ENCODE measurements at regions not wholly inside any gene's neighbourhood (a gene's known extent, or its start where the extent isn't known, plus 50 kb on each side); places are given as distances from the start of the nearest gene placed in this dataset.
"Not testable (repeated sequence)": the region's sequence is repeated elsewhere in the genome, so short reads cannot be mapped to it uniquely, and the experiment has no call there.

DNA sequence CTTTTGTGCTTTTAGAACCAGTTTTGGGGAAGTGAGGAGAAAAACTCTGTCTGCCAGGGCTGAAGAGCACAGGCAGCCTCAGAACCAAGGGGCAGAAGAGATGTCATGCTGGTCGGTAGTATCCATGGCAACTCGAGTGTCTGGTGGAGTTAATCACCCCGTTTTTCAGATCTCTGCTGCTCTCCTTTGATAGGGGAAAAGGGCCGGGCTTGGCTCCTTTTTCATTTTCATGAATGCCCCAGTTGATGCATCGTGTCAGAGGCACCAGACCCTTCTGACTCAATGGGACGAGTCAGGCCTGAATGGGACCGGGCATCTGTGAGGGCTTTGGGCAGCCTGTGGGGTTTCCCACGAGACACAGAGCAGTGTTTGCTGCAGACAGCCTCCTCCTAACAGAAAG lies 304.6 kb downstream of the ABCC12 start:
- DNase-seq = no peak

DNA sequence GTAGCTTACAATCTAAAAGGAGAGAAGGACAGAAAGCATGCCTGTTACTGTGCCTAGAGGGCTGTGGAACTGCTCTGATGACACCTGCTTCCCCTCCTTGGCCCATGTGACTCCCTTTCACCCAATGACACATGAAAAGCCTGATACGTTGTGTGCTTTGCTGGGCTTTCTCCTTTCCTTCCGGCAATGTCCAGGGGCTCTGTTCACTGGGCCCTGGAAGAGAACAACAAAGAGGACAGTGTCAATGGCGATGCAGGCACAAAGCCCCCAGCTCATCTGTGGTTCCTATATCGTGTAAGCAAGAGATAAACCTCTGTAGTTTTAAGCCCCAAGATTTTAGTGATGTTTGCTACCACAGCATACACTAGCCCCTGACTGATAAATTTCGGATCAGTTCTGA lies 306.1 kb downstream of the ABCC12 start:
- no peak for DNase-seq

DNA sequence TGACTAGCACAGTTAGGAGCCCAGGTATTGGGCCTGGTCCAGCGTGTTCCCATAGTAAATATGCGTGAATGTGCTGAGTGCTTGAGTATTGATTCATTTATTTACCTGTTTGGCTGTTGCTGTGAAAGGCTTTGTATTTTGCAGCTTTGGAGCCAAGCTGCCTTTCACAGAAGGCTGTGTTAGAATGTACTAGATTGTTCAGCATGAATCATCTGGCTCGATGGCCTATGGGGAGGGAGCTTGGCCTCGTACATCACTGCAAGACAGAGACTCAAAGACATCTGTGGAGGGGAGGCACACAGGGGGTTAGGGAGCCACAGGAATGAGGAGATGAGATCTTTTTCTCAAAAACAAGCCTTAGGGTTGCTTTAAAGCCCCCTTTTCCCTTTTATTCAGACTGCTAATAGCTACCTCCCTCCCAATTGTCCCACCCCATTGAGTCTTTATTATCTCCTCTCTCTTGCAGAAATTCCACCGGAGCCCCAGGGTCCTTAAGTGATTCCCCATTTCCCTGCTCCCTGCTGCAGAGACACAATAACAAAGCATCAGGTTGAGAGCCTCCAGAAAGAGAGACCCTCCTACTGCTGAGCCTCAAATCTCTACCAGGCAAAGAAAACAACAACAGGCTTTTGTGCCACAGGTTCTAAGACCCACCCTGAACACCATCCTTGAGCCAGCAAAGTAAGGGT lies 307.2 kb downstream of the ABCC12 start:
- DNase-seq = no peak

- DNase-seq = no peak
Observed at GRCh38 chr16:47847220-47847970, 308.4 kb downstream of the ABCC12 start.

DNA sequence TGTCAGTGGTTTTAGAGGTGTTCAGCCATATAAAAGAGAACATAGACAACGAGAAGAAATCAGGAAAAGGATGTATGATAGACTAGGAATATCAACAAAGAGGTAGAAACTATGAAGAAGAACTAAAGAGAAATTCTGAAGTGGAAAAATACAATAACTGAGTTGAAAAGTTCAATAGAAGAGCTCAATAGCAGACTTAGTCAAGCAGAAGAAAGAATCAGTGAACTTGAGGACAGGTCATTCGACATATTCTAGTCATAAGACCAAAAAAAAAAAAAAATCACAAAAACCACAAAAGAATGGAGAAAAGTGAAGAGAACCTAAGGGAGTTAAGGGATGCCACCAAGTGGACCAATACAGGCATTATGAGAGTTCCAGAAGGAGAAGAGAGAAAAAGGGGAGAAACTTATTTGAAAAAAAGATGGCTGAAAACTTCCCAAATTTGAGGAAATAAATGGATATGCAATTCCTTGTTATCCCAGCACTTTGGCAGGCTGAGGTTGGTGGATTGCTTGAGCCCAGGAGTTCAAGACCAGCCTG lies 321.2 kb downstream of the ABCC12 start:
- DNase-seq = no peak

- DNase-seq = no peak
Observed at GRCh38 chr16:47833771-47834170, 322.0 kb downstream of the ABCC12 start.

GRCh38 chr16:47829850-47830600 lies 325.8 kb downstream of the ABCC12 start:
- DNase-seq = no peak

- DNase-seq = no peak
Observed at GRCh38 chr16:47826070-47826469, 329.7 kb downstream of the ABCC12 start.

GRCh38 chr16:47817048-47817447 lies 338.7 kb downstream of the ABCC12 start:
- no peak for DNase-seq

GRCh38 chr16:47816511-47816910 lies 339.3 kb downstream of the ABCC12 start:
- DNase-seq = no peak

DNA sequence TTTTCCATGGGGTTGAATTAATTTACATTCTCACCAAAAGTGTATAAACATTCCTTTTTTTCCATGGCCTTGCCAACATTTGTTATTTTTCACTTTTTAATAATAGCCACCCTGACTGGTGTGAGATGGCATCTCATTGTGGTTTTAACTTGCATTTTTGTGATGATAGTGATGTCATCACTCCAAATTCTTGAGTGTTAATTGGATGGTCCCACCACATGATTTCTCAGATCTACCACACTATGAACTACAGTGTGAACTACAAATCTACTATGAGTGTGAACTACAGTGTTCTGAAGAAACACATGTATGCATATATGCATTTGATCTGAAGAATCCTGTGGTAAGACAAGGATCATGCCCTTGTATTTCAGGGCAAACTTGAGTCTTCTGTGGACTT lies 340.1 kb downstream of the ABCC12 start:
- DNase-seq = no peak

GRCh38 chr16:47811758-47812157 lies 344.0 kb downstream of the ABCC12 start:
- not testable (repeated sequence) for DNase-seq

DNA sequence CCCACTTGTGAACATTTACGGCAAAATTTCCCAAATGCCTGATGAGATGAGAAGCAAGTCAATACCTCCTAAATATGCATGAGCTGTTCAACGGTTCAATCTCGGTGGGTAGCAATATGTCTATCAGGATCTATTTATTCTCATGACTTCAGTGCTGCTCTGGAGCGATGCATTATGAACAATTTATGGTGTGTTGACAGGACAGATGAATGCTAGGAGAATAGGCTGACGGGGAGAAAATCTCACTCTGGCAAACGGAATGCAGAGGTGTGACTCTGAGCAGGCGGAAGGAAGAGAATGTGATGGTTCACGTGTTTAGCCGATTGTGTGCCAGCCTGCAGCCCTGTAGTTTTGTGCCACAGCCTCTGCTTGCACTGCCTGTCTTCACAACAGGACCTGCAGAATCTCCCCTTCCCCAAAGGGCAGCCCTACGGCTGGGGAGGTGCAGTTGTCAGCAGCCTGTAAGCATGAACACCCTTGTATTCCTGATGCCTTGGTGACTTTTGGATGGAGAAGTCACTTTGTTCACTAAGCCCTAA lies 345.2 kb downstream of the PHKB start:
- no peak for DNase-seq

DNA sequence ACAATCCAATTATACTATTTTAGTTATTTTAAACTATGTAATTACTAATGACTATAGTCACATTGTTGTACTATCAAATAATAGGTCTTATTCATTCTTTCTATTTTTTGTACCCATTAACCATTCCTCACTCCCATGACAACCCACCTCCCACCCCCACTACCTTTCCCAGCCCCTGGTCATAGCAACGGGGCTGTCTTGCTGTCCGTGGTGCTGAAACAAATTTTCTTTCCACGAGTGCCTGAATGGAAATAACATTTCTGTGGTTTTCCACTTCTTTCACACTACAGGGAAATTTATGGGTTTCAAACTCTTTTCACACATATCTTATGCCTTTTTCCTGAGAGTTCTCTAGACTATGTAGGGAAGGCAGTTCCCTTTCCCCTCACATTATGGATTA lies 326.6 kb downstream of the PHKB start:
- DNase-seq = no peak

DNA sequence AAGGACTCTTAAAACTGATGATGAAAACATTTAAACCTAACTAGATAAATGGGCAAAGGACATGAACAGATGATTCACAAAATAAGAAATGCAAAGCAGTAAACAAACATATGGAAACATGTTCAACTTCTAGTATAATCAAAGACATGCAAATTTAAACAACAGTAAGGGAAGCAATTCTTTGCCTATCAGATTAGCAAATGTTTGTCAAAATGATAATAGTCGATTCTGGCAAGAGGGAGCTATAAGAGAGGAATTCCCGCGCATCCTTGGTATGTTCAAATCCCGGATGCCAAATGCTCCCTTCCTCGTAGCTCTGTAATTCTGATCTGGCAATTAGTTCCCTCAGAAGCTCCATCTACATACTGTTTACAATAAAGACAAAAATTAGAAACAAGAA lies 320.5 kb downstream of the PHKB start:
- no peak for DNase-seq

DNA sequence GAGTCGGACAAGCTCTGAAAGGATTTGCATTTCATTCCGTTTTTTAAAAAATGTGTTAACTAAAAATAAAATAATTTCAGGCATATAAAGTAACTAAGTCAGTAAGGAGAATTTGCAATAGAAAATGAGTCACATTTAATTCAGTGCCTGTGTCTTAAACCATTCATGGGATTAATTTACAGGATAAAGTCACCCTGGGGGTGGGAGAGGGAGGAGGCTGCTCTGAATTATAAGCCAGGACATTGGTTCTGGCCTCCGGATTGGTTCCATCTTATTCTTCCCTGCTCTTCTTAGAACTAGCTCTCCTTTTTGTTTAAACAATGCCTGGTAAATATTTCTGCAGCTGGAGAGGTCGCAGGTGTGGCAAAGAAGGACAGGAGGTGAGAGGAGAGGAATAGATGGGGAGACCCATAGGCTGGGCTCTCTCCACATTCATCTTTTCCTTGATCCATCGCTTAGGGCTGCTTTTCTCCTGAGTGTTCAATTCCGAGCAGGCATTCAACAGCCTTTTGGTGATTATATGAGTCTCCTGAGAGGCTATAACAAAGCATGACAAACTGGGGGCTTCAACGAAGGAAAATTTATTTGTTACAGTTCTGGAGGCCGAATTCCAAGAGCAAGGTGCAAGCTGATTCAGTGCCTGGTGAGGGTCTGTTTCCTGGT lies 319.2 kb downstream of the PHKB start:
- DNase-seq = no peak

- DNase-seq = no peak
Observed at GRCh38 chr16:47779201-47780016, 318.3 kb downstream of the PHKB start.

DNA sequence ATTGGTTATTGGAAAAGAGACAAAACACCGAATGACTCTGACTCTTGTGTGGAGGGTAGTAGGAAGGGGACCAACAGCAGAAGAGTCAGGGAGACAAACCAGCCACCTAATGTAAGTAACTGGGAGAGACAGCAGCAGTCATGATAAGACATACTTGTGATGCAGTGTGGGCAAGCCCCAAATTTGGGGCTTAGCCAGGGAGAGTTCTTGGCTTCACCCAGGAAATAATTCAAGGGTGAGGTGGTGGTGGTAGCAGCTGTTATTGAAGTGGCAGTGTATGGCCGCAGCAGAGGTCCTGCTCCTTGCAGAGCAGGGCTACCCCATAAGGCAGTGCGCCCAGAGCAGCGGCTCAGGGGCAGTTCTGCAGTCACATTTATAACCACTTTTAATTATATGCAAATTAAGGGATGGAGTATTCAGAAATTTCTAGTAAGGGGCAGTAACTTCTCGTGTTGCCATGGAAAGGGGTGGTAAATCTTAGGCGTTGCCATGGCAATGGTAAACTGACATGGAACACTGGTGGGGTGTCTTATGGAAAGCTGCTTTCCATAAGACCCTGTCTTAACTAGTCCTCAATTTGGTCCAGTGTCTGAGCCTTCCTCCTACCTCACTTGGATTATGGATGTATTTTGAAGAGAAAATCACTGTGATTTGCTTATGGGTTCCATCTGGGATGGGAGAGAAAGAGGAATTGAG lies 317.1 kb downstream of the PHKB start:
- no peak for DNase-seq

DNA sequence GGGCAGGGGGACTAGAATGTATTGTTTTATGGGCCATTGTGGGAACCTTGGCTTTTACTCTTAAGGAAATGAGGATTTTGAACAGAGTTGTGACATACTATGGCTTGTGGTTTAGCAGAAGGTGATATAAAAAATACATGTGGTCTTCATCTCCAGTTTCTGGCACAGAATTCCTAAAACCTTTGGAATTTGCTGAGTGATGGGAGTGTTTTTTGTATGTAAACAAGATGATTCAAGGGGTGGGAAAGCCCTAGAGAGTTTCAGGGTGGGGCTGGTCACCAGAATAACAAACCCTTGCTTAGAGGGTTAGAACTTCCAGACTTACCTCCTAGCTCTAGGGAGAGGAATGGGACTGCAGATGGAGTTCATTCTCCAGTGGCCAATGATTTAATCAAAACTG lies 316.1 kb downstream of the PHKB start:
- DNase-seq = no peak

DNA sequence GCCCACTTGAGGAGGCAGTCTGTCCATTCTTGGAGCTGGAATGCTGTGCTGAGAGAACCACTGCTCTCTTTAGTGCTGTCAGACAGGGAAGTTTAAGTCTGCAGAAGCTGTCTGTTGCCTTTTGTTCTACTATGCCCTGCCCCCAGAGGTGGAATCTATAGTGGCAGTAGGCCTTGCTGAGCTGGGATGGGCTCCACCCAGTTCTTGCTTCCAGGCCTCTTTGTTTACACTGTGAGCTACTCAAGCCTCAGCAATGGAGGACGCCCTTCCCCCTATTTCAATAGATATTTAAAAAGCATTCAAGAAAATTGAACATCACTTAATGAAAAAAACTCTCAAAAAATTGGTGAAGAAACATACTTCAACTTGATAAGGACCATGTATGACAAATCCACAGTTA lies 313.5 kb downstream of the PHKB start:
- no peak for DNase-seq

DNA sequence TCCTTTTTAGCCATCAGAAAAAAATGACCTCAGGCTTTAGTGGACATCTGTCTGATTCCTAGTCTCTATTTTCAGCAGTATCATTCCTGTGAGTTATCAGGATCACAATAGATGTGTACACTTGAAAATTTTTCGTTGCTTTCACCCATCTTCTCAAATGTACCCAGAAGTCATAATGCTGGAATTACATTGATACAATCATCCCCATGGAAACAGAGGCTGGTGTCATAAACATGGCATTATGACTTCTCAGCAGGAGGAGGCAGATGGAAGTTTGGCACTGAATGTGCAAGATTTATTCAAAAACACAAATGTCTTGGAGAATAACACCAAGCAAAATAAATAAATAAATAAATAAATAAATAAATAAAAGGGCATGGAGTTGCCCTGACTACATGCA lies 292.5 kb downstream of the PHKB start:
- DNase-seq = no peak

Measured in activated T-cell treated with anti-CD3 and anti-CD28 coated beads for 4 hours (primary cell).